ENCODE measurements at regions not wholly inside any gene's neighbourhood (a gene's known extent, or its start where the extent isn't known, plus 50 kb on each side); places are given as distances from the start of the nearest gene placed in this dataset.
"Not testable (repeated sequence)": the region's sequence is repeated elsewhere in the genome, so short reads cannot be mapped to it uniquely, and the experiment has no call there.

DNA sequence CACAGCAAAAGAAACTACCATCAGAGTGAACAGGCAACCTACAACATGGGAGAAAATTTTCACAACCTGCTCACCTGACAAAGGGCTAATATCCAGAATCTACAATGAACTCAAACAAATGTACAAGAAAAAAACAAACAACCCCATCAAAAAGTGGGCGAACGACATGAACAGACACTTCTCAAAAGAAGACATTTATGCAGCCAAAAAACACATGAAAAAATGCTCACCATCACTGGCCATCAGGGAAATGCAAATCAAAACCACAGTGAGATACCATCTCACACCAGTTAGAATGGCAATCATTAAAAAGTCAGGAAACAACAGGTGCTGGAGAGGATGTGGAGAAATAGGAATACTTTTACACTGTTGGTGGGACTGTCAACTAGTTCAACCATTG is 207.8 kb downstream of the USP6NL start:
- intact Hi-C loops (cut with DNase I; ENCODE audit: low total_unique reads); H3K36me3 ChIP-seq (ENCODE audit: low read depth, missing control alignments); H3K4me3 ChIP-seq; DNase-seq; H3K4me1 ChIP-seq; H3K27me3 ChIP-seq; H3K9me3 ChIP-seq; H3K27ac ChIP-seq: not testable (repeated sequence)
- 100% methylated on average over 1 of the region's 2 CpGs; no CpG with 5 or more reads in 1 of the 2 donors for WGBS, 2 donors

DNA sequence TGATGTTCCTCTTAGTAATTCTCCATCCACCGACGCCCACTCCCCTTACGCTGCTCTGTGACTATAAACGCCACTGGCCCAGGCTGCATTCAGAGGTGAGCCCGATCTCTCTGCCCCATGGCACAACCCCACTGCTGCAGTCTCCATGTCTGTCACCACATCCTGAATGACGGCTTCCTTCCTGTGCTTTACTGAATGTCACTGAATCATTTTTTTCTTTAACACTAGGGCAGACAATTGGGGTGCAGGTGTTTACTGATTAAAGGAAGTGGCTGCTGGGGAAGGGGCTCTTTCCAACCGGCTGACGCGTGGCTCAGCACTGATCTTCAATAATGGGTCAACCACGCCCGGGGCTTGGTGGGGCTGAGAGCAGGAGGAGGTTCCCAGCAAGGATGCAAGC is 208.3 kb downstream of the USP6NL start:
- H3K27me3 ChIP-seq: no peaks in the 10 kb centered on the region
- H3K4me1 ChIP-seq: no peaks in the 10 kb centered on the region
- TF ChIP-seq, protein P1, sequence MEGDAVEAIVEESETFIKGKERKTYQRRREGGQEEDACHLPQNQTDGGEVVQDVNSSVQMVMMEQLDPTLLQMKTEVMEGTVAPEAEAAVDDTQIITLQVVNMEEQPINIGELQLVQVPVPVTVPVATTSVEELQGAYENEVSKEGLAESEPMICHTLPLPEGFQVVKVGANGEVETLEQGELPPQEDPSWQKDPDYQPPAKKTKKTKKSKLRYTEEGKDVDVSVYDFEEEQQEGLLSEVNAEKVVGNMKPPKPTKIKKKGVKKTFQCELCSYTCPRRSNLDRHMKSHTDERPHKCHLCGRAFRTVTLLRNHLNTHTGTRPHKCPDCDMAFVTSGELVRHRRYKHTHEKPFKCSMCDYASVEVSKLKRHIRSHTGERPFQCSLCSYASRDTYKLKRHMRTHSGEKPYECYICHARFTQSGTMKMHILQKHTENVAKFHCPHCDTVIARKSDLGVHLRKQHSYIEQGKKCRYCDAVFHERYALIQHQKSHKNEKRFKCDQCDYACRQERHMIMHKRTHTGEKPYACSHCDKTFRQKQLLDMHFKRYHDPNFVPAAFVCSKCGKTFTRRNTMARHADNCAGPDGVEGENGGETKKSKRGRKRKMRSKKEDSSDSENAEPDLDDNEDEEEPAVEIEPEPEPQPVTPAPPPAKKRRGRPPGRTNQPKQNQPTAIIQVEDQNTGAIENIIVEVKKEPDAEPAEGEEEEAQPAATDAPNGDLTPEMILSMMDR (IDR thresholded peaks at IDR 0.05): no peak
- no peak for TF ChIP-seq POLR2A (IDR thresholded peaks at IDR 0.05)
- H3K27ac ChIP-seq: no peak overlapping the region
- no peak for DNase-seq
- intact Hi-C loops (cut with DNase I; ENCODE audit: low total_unique reads): no loop called here
- no peaks in the 10 kb centered on the region for H3K9me3 ChIP-seq
- no peaks in the 10 kb centered on the region for H3K36me3 ChIP-seq (ENCODE audit: low read depth, missing control alignments)
- H3K4me3 ChIP-seq: no peak overlapping the region
- WGBS, 2 donors: 82 to 84% methylated on average over 11 of the region's 11 CpGs

DNA sequence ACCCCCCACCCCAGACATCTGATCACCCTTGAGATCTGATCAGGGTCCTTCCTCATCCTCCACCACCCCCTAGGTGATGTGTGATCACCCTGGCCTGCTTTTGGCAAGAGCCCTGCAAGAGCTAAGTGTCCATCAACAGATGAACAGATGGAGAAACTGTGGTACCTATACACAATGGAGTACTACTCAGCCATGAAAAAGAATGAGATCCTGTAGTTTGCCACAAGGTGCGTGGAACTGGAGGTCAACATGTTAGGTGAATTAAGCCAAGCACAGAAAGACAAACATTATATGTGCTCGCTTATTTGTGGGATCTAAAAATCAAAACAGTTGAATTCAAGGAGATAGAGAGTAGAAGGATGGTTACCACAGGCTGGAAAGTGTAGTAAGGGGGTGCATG is 209.1 kb downstream of the USP6NL start:
- Histone ChIP-seq H3K36me3 (ENCODE audit: low read depth, missing control alignments) (no peaks in the 10 kb centered on the region), H3K9me3 (no peaks in the 10 kb centered on the region), H3K27ac (no peak overlapping the region), H3K4me1 (no peaks in the 10 kb centered on the region), H3K27me3 (no peaks in the 10 kb centered on the region), H3K4me3 (no peak overlapping the region)
- no peak for TF ChIP-seq POLR2A (IDR thresholded peaks at IDR 0.05)
- TF ChIP-seq, protein P1 (IDR thresholded peaks at IDR 0.05): no peak
- WGBS, 2 donors: 94 to 95% methylated on average over 2 of the region's 2 CpGs
- no peak for DNase-seq
- intact Hi-C loops (cut with DNase I; ENCODE audit: low total_unique reads): no loop called here

DNA sequence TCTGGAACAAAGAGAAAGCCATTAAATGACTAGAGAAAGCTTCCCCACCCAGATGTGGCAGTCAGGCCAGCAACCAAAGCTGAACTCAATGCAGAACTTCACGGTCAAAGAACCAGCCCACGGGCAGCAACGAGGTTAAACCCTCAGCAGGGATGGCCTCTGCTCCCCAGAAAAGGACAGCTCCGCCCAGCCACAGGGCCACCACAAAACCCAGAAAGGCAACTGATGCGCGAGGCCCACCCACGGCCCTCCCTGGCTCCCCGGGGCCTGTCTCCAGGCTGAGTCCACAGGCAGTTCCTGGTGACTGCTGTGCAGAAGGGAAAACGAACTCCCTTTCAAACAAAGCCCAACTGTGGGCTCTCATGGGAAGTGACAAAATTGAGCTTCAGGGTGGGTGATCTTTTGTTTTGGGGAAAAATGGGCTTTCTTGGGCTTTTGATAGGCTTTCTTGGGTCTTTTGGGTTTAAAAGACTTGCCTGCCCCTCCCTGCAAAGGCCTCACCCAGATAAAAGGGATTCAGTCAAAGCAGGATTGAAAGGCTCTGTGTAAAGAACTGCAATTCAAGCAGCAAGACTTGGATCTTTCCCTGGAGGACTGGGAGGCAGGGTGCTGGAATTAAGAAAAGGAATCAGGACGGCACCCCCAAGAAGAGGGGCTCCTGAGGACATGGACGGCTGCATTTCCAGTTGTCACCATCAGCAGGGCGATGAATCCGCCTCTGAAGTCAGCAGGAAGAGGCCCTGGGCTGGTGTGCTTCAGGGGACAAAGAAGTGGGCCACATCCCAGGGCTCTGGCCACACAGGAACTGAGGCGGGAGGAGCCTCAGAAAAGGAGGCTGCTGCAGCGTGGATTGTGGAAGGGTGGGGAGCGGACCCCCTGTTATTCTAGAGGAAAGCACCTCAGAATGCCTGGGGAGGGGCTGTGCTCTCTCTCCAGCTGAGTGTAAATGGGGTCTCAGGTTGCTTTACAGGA is 209.9 kb downstream of the USP6NL start:
- intact Hi-C loops (cut with DNase I; ENCODE audit: low total_unique reads): no loop called here
- DNase-seq: no peak
- 83 to 89% methylated on average over 15 to 16 of the region's 16 CpGs for WGBS, 2 donors

DNA sequence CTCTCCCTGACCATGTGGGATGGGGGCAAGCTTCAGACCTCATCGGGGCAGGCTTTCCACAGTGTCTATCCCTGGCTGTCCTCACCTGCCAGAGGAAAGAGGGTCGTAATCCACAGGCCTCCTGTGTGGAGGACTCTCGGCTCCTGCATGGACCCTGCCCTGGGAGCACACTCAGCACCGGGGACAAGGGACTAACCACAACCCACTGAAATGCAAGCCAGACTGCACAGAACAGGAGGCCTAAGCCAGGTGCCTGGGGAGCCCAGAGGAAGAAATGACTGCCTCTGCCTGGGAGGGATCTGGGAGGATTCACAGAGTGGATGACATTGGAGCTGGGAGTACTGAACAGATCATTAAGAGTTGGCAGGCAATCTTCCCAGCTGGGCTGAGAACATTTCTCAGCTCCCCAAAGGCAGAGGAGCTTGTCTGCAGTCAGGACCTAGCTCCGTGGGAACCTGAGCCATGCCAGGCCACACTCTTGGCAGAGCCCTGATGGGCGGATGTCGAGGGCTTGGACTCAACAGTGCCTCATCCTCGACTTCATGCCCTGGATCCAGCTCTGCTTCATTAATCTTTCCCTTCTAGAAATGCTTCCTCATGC is 213.4 kb downstream of the USP6NL start:
- TF ChIP-seq, protein P1 (IDR thresholded peaks at IDR 0.05): no peak
- TF ChIP-seq POLR2A (IDR thresholded peaks at IDR 0.05): no peak
- Histone ChIP-seq H3K27ac (no peak overlapping the region), H3K4me1 (no peaks in the 10 kb centered on the region), H3K9me3 (no peaks in the 10 kb centered on the region), H3K27me3 (no peaks in the 10 kb centered on the region), H3K4me3 (no peak overlapping the region), H3K36me3 (ENCODE audit: low read depth, missing control alignments) (no peaks in the 10 kb centered on the region)
- intact Hi-C loops (cut with DNase I; ENCODE audit: low total_unique reads): no loop called here
- 51 to 67% methylated on average over 7 to 8 of the region's 8 CpGs for WGBS, 2 donors
- peak; percentile 23 for DNase-seq

More for the DNA sequence above, 209.9 kb downstream of the USP6NL start:
- H3K4me3 ChIP-seq: no peak overlapping the region
- no peaks in the 10 kb centered on the region for H3K27me3 ChIP-seq
- TF ChIP-seq, protein P1 (IDR thresholded peaks at IDR 0.05): no peak
- TF ChIP-seq POLR2A (IDR thresholded peaks at IDR 0.05): no peak
- no peak overlapping the region for H3K27ac ChIP-seq
- H3K4me1 ChIP-seq: no peaks in the 10 kb centered on the region
- H3K36me3 ChIP-seq (ENCODE audit: low read depth, missing control alignments): no peaks in the 10 kb centered on the region
- H3K9me3 ChIP-seq: no peaks in the 10 kb centered on the region
